Stimulated activated CD4-positive, alpha-beta T cell treated with anti-CD3 and anti-CD28 coated beads, Interleukin-4, amount 100 ng/mL, for 4 hours (primary cell): ENCODE measurements at regions not wholly inside any gene's neighbourhood (a gene's known extent, or its start where the extent isn't known, plus 50 kb on each side); places are given as distances from the start of the nearest gene placed in this dataset.
"Not testable (repeated sequence)": the region's sequence is repeated elsewhere in the genome, so short reads cannot be mapped to it uniquely, and the experiment has no call there.

Source experiments
- DNase-seq, 2 experiments: peaks; one replicate each; pipeline ENCODE4 v3.0.0-alpha.2; 2020

- no peak for DNase-seq
Measured at GRCh38 chr6:138666636-138667035, 106.9 kb upstream of the CCDC28A start.

GRCh38 chr6:138667408-138667807, 106.2 kb upstream of the CCDC28A start:
- no peak for DNase-seq

GRCh38 chr6:138671351-138671750, 102.2 kb upstream of the CCDC28A start:
- no peak for DNase-seq

GRCh38 chr6:138673346-138674014, 100.1 kb upstream of the CCDC28A start:
- no peak for DNase-seq

GRCh38 chr6:138674444-138674843, 99.1 kb upstream of the CCDC28A start:
- DNase-seq: not testable (repeated sequence)

- DNase-seq: no peak
Measured at GRCh38 chr6:138677538-138677937, 96.0 kb upstream of the CCDC28A start.

GRCh38 chr6:138678168-138678567, 95.4 kb upstream of the CCDC28A start:
- no peak for DNase-seq

- DNase-seq: no peak
Measured at GRCh38 chr6:138680085-138680484, 93.5 kb upstream of the CCDC28A start.

GRCh38 chr6:138681627-138682026, 91.9 kb upstream of the CCDC28A start:
- no peak for DNase-seq

- no peak for DNase-seq
Measured at GRCh38 chr6:138682704-138683527, 90.7 kb upstream of the CCDC28A start.

- no peak for DNase-seq
Measured at GRCh38 chr6:138685257-138685656, 88.3 kb upstream of the CCDC28A start.

- DNase-seq: no peak
Measured at GRCh38 chr6:138685781-138686180, 87.8 kb upstream of the CCDC28A start.

GRCh38 chr6:138688580-138688979, 85.0 kb upstream of the CCDC28A start:
- no peak for DNase-seq

- no peak for DNase-seq
Measured at GRCh38 chr6:138689849-138690248, 83.7 kb upstream of the CCDC28A start.

GRCh38 chr6:138690975-138691594, 82.5 kb upstream of the CCDC28A start:
- no peak for DNase-seq

GRCh38 chr6:138691595-138692057, 81.9 kb upstream of the CCDC28A start:
- no peak for DNase-seq

GRCh38 chr6:138692058-138692977, 81.3 kb upstream of the CCDC28A start:
- DNase-seq: peak; percentile 23 to 58

GRCh38 chr6:138692978-138693909, 80.3 kb upstream of the CCDC28A start:
- DNase-seq: peak; percentile 6 to 18

- no peak for DNase-seq
Measured at GRCh38 chr6:138695193-138695592, 78.4 kb upstream of the CCDC28A start.

GRCh38 chr6:138714493-138714892, 59.1 kb upstream of the CCDC28A start:
- no peak for DNase-seq

- DNase-seq: no peak
Measured at GRCh38 chr6:138716013-138716412, 57.6 kb upstream of the CCDC28A start.
